ENCODE measurements at regions not wholly inside any gene's neighbourhood (a gene's known extent, or its start where the extent isn't known, plus 50 kb on each side); places are given as distances from the start of the nearest gene placed in this dataset.

DNA sequence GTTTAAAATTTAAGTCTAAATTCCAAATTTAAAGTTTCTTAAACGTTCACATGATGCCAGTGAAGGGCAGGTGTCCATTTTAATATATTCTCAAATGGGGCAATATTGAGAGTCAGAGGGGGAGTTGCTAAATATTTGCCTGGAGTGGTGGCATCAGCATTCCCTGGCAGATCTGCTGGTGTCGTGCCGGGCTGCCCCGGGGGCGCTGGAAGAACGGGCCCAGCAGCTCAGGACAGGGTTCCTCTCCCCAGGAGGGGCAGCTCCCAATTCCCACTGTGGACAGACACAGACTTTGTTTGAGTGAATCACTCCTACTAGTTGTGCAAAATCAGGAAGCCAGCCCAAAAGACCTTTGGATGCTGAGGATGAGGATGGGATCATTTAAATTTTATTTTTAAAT lies 468.7 kb upstream of the B3GAT1 start:
- TF ChIP-seq, protein P1, sequence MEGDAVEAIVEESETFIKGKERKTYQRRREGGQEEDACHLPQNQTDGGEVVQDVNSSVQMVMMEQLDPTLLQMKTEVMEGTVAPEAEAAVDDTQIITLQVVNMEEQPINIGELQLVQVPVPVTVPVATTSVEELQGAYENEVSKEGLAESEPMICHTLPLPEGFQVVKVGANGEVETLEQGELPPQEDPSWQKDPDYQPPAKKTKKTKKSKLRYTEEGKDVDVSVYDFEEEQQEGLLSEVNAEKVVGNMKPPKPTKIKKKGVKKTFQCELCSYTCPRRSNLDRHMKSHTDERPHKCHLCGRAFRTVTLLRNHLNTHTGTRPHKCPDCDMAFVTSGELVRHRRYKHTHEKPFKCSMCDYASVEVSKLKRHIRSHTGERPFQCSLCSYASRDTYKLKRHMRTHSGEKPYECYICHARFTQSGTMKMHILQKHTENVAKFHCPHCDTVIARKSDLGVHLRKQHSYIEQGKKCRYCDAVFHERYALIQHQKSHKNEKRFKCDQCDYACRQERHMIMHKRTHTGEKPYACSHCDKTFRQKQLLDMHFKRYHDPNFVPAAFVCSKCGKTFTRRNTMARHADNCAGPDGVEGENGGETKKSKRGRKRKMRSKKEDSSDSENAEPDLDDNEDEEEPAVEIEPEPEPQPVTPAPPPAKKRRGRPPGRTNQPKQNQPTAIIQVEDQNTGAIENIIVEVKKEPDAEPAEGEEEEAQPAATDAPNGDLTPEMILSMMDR (IDR thresholded peaks at IDR 0.05): no peak
- TF ChIP-seq SIN3A (IDR thresholded peaks at IDR 0.05; ENCODE audit: borderline replicate concordance, insufficient read depth, low read depth, low read length): no peak
- TF ChIP-seq POLR2AphosphoS5 (IDR thresholded peaks at IDR 0.05; ENCODE audit: low read depth, low read length): no peak

Data from Panc1 (cell line).